ENCODE measurements at regions not wholly inside any gene's neighbourhood (a gene's known extent, or its start where the extent isn't known, plus 50 kb on each side); places are given as distances from the start of the nearest gene placed in this dataset.

DNA sequence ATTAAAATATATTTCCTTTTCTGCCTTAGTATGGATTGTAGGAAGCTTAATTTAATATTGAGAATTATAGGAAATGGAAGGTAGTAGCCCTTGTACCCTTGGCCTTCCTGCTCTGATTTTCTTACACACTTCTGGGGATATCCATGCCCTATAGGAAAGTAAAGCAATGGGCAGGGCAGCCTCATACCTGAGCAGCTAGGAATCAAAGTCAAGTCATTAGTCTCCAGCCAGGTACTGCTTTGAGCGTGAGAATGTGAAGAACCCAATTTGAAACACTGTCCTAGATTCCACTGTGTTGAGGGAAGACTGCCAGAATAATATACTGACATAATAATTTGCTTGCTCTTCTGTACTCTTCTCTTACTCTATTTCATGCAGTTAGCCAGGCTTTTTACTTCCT, 51.0 kb upstream of the L3MBTL3 start:
- DNase-seq (ENCODE audit: low read depth): no peak

DNA sequence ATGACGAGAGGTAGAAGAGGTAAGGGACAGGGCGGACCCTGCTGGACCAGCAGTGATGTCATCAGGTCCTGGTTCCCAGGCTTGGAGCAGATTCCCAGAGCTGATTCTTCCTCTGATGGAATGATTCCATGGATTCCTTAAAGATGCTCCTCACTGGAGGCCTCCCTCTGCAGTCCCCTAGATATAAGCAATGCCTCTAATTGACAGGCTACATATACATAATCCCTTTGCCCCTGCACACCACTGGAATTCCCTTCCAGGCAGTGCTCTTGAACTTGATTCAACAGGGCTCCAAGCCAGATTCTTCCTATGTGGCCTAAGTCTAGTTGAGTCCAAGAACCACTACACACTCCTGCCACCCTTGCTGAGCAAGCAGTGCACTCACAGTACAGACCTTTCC, 52.3 kb upstream of the L3MBTL3 start:
- no peak for DNase-seq (ENCODE audit: low read depth)

DNA sequence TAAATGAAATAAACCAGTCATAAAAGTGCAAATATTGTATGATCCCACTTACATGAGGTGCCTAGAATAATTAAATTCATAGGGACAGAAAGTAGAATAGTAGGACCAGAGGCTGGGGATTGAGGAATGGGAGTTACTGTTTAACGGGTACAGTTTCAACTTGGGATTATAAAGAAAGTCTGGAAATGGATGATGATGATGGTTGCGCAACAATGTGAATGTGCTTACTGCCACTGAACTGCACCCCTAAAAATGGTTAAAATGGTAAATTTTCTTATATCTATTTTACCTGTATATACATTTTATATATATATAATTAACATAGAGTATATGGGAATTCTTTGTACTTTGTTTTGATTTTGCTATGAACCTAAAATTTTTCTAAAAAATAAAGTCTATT, 53.3 kb upstream of the L3MBTL3 start:
- DNase-seq (ENCODE audit: low read depth): no peak

DNA sequence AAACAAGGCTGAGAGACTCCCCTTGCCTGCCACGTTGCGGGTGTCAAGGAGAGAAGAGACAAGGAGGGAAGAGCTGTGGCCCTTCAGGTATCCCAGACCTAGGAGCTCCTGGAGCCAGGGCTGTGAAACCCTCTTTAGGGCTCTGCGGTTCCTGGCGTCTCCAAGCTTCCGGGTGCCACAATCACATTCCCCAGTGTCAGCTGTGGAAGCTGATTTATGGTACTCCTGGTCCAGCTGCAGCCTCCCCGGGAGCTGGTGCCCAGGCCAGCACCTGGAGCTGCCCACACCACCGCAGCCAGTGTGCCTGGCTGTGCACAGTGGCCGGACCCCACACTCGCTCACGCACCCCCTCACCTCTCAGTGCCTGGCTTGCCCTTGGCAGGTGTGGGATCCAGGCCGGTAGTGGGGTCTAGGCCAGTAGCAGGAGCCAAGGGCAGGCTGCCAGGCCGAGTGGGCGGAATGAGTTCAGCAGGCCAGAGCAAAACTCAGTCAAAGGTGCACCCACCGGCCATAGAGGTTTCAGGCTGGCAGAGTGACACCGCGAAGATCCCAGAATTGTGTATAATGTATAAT, 58.9 kb upstream of the L3MBTL3 start:
- DNase-seq (ENCODE audit: low read depth): no peak

- DNase-seq (ENCODE audit: low read depth): no peak
Measured at GRCh38 chr6:129957941-129958898, 60.2 kb upstream of the L3MBTL3 start.

DNA sequence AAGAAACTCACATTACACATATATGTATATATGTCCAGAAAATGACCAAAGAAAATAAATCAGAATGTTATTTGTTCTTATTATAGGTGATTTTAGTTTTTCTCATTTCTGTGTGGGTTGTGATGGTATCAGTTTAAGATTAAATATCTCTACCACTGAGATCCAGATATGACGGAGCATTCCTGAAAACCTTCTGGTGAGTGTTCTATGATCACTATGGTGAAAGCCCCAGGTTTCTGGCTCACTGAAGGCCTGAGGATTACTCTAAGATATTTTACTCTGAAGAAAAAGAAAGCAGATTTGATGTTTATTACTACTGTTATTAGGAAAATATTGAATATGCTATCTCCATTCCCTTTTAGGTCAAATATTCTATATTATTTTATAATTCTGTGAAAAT, 62.8 kb upstream of the L3MBTL3 start:
- no peak for DNase-seq (ENCODE audit: low read depth)

- DNase-seq (ENCODE audit: low read depth): no peak
Measured at GRCh38 chr6:129954749-129955431, 63.5 kb upstream of the L3MBTL3 start.

DNA sequence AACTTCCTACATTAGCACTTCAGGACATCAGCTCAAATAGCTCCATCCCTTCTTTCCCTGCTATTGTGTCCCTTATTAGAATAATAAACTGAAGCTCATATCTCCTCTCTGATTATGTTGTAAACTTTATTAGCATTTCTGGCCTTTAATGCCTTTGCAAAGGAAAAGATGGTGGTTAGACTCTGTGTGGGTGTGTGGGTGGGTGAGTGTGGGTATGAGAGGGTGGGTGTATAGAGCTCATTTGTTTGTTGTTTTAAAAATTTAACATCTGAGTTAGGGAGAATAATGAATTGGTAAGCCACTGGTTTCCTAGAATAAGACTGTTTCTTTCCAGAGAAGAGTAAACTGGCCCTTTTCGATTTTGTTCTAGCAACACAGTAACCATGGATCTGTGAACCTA, 70.6 kb upstream of the L3MBTL3 start:
- no peak for DNase-seq (ENCODE audit: low read depth)

DNA sequence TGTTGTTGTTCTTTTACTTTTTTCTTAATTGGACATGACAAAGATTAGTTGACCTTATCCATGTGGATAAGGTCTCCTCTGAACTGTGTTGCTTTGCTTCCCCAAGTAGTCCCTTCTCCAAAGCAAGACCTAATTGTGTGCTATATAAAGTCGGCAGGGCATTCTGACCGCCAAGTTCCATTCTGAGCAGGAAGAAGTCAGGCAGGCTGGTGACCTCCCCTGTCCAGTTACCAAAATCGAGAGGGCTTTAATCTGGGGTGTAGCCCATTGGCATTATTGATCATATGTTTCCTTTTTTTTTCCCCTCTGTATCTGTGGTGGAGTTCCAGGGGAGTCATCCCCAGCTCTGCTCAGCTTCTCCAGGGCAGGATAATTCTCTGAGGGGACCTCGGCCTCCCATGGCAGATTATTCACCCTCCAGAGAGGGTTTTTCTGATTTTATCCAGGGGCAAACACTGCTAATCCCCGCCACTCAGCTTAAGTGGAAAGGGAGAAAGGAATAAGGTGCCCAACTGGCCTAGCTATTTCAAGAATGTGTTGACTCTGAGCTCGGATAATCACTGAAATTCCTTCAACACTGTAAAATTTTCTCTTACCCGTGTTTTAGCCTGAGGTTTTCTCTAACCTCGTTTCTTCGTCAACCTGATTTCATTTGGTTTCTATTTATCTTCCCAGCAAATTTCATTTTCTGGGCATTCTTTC, 71.8 kb upstream of the L3MBTL3 start:
- no peak for DNase-seq (ENCODE audit: low read depth)

- no peak for DNase-seq (ENCODE audit: low read depth)
Measured at GRCh38 chr6:129943637-129944271, 74.6 kb upstream of the L3MBTL3 start.

- DNase-seq (ENCODE audit: low read depth): no peak
Measured at GRCh38 chr6:129940454-129941195, 77.8 kb upstream of the L3MBTL3 start.

DNA sequence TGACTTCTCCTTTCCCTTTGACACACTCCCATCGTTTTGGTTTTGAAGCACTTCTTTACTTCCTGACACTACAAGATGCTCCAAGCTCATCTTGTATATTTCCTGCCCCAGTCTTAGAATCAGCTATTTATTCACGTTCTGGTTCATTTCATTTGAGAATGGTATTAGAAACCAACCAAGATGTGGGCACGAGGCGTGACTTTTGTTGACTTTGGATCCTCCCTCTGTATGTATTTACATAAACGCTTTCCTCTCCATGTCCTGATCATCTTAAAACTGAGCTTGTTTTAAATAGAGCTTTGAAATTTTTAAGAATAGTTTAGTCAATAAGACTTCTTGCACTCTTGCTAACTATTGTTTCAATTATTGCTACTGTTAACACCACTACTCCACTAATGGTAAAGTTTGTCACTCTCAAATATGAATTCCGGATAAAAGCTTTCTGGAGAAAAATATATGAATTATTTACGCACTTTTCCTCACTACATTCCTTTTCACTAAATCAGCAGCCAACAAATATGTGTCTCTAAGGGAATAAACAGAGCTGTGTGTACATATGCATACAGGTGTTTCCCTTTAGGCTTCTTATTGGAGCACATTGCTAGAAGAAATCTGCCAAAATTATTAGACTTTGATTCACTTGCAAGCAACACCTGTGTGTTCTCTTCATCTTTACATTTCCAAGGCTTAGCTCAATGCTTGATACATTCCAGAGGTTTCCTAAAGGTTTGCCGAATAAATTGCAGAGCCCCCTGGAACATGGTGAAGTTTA, 77.3 kb upstream of the TMEM244 start:
- no peak for DNase-seq (ENCODE audit: low read depth)

DNA sequence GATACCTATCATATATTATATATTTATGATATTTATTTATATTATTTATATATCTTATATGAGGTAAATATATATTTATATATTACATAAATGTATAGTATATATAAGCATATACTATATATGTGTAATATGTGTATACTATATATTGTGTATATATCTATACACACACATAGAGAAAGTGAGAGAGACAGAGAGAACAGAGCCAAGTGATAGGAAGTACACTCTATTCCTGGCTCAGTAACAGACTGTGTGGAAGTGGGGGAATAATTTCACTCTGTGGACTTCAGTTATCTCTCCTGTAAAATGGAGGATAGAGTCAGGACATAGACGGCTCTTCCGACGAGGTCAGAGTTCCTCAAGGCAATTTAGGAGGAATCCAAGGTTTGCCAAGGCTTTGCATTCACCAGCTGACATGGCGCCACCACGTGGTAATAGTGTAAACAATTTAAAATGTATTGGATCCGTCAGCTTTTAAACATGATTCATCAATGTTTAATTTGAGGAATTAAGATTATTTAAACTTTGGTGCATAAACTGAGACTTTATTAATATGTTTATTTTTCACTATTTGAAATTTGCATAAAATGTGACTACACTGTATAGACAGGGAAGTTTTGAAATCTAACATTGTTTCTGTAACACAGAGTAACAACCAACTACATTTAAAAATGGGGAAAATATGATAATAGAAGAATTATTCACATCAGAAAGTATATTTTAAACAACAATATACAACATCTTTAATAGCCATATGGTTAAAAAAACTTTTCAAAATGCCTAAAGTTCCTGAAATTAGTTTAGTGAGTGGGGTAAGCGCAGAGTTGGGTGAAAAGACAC, 75.4 kb upstream of the TMEM244 start:
- peak; percentile 89 for DNase-seq (ENCODE audit: low read depth)

DNA sequence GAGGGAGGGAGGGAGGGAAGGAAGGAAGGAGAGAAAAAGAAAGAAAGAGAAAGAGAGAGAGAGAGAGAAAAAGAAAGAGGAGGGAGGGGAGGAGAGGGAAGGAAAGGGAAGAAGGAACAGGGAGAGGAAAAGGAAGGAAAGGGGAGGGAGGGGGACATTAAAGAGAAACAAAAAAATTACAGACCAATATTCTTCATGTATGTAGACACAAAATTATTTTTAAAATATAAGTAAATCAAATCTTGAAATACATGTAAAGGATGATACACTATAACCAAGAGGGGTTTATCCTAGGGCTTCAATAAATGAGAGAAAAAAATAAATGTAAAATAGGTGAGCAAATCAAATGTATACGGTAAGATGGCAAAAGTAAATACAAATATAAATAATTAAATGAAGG, 71.2 kb upstream of the TMEM244 start:
- no peak for DNase-seq (ENCODE audit: low read depth)

DNA sequence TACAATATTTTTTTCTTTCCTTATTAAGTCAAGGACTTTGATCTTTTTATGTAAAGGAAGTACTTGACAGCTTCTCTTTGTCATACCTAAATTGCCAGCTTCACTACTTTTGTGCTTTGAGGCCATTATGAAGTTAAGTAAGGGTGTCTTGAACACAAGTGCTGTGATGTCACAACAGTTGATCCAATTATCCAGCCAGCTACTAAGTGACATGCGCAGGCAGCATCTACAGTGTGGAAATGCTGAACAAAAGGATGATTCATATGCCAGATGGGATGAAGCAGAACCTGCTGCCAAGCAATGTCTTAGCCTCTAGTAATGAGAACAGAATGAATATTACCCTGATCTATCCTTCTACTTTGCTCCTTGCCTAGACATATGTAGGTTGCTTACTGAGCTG, 68.3 kb upstream of the TMEM244 start:
- peak; percentile 73 for DNase-seq (ENCODE audit: low read depth)

DNA sequence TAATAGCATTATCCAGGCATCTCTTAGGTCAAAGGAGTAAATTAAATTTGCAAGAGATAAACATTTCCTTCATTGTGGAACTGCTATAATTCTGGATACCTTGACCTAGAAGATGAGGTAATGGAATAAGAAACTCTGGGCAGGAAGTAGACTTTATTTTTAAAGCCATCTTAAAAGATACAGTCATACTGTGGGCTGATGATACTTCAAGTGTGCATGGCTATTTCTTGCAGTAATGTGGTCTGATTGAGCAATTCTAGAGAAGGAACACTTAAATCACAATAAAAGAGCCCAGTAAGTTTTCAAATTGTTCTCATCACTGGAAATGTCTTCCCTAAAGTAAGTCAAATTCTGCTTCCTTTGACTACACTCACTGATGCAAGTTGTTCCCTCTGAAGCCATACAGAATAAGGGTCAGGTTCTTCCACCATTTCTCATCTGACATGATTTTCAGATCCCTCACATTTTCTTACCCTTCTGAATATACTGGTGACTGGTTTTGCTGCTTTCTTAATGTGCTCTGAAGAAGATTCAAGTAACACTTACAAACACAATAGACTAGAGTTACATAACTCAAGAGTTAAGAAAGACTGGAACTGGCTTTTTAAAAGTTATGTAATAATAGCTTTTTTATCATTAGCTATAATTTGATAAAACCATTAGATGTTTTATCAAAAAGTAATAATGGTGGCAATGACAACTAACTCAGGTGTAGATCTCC, 62.6 kb upstream of the TMEM244 start:
- DNase-seq (ENCODE audit: low read depth): peak; percentile 29

GRCh38 chr6:129921169-129921817, 60.2 kb upstream of the TMEM244 start:
- DNase-seq (ENCODE audit: low read depth): no peak

GRCh38 chr6:129920103-129920798, 59.1 kb upstream of the TMEM244 start:
- no peak for DNase-seq (ENCODE audit: low read depth)
